GM23338 (cell line): ENCODE measurements at regions not wholly inside any gene's neighbourhood (a gene's known extent, or its start where the extent isn't known, plus 50 kb on each side); places are given as distances from the start of the nearest gene placed in this dataset.

ENCODE experiments used
- ATAC-seq: fragments of 200-7000 bp; cut with Tn5 transposase; 3 replicates; pipeline ENCODE4 v1.9.1; 2020
- DNase-seq: peaks from one replicate; pipeline ENCODE4 v3.0.0-alpha.2; 2015; ENCODE audit warnings: low spot score
- H2AFZ ChIP-seq: fragments of 200-600 bp; sonication (generic); 2 replicates; pipeline ENCODE4 v1.8.0; 2016; ENCODE audit warnings: antibody characterized with exemption, mild to moderate bottlenecking, moderate library complexity
- H3F3A ChIP-seq: fragments of 200-600 bp; sonication (generic); replicated peaks from 2 replicates; pipeline ENCODE4 v1.8.0; 2017; ENCODE audit warnings: antibody characterized with exemption, mixed run types, low read depth
- H3K27ac ChIP-seq: fragments of 200-600 bp; sonication (generic); 2 replicates; pipeline ENCODE4 v1.6.1; 2016; ENCODE audit warnings: low read depth
- H3K27me3 ChIP-seq: fragments of 200-600 bp; sonication (generic); 2 replicates; pipeline ENCODE4 v1.8.0; 2016; ENCODE audit warnings: mild to moderate bottlenecking, mixed run types, moderate library complexity; ENCODE audit not compliant: insufficient read depth
- H3K36me3 ChIP-seq: fragments of 200-600 bp; sonication (generic); 2 replicates; pipeline ENCODE4 v1.8.0; 2016; ENCODE audit warnings: mild to moderate bottlenecking; ENCODE audit not compliant: insufficient read depth
- H3K4me1 ChIP-seq: fragments of 200-600 bp; sonication (generic); 2 replicates; pipeline ENCODE4 v1.8.0; 2016; ENCODE audit warnings: mild to moderate bottlenecking, moderate library complexity; ENCODE audit not compliant: insufficient read depth
- H3K4me2 ChIP-seq: fragments of 200-600 bp; sonication (generic); 2 replicates; pipeline ENCODE4 v1.7.1; 2017; ENCODE audit warnings: mixed run types
- H3K4me3 ChIP-seq: fragments of 200-600 bp; sonication (generic); 2 replicates; pipeline ENCODE4 v1.6.1; 2016; ENCODE audit warnings: mixed run types
- H3K79me2 ChIP-seq: fragments of 200-600 bp; sonication (generic); replicated peaks from 2 replicates; pipeline ENCODE4 v1.8.0; 2017; ENCODE audit warnings: mild to moderate bottlenecking; ENCODE audit not compliant: insufficient read depth
- H3K9me2 ChIP-seq: fragments of 200-600 bp; sonication (generic); 2 replicates; pipeline ENCODE4 v1.8.0; 2017; ENCODE audit not compliant: insufficient read depth
- H4K20me1 ChIP-seq: fragments of 200-600 bp; sonication (generic); replicated peaks from 2 replicates; pipeline ENCODE4 v1.8.0; 2017; ENCODE audit warnings: mild to moderate bottlenecking; ENCODE audit not compliant: insufficient read depth
- H3K27ac Mint-ChIP-seq: 2 replicates; pipeline ENCODE4 v1.8.0; 2020; ENCODE audit warnings: inconsistent platforms, mild to moderate bottlenecking, moderate library complexity, mixed read lengths
- H3K27me3 Mint-ChIP-seq: 3 replicates; pipeline ENCODE4 v1.8.0; 2022; ENCODE audit warnings: low read depth, mild to moderate bottlenecking, moderate library complexity, mixed read lengths, inconsistent platforms; ENCODE audit not compliant: insufficient read depth, poor library complexity
- H3K36me3 Mint-ChIP-seq: 3 replicates; pipeline ENCODE4 v1.8.0; 2021; ENCODE audit warnings: low read depth, mild to moderate bottlenecking, inconsistent platforms, moderate library complexity, mixed read lengths
- H3K4me1 Mint-ChIP-seq: 3 replicates; pipeline ENCODE4 v1.8.0; 2020; ENCODE audit warnings: mild to moderate bottlenecking, inconsistent platforms, mixed read lengths
- H3K4me3 Mint-ChIP-seq: 3 replicates; pipeline ENCODE4 v1.8.0; 2021; ENCODE audit warnings: moderate library complexity, mild to moderate bottlenecking, inconsistent platforms, mixed read lengths
- H3K9me3 Mint-ChIP-seq: 3 replicates; pipeline ENCODE4 v1.8.0; 2020; ENCODE audit warnings: moderate library complexity, mild to moderate bottlenecking, inconsistent platforms, mixed read lengths
- CREB1 ChIP-seq: fragments of 250-450 bp; sonication (Bioruptor Pico); IDR thresholded peaks from 2 replicates; pipeline ENCODE4 v1.5.0; 2020; ENCODE audit warnings: low read depth, mild to moderate bottlenecking, moderate library complexity
- EZH2phosphoT487 ChIP-seq: fragments of 200-600 bp; sonication (generic); IDR thresholded peaks from one replicate; pipeline ENCODE4 v1.8.1; 2018; ENCODE audit warnings: antibody characterized with exemption; ENCODE audit not compliant: unreplicated experiment
- JUNB ChIP-seq: IDR thresholded peaks from one replicate; pipeline ENCODE4 v1.6.1; 2016; ENCODE audit warnings: antibody characterized with exemption; ENCODE audit not compliant: unreplicated experiment
- NANOG ChIP-seq: IDR thresholded peaks from 2 replicates; pipeline ENCODE4 v1.6.1; 2016; ENCODE audit warnings: antibody characterized with exemption, borderline replicate concordance
- POLR2AphosphoS5 ChIP-seq: IDR thresholded peaks from 2 replicates; pipeline ENCODE4 v1.6.1; 2016; ENCODE audit warnings: antibody characterized with exemption, low read depth
- STAT1 ChIP-seq: IDR thresholded peaks from one replicate; pipeline ENCODE4 v1.6.1; 2016; ENCODE audit warnings: antibody characterized with exemption; ENCODE audit not compliant: unreplicated experiment
- ZNF114 ChIP-seq: fragments of 250-450 bp; sonication (Bioruptor Pico); IDR thresholded peaks from 2 replicates; pipeline ENCODE4 v1.5.0; 2020; ENCODE audit warnings: mild to moderate bottlenecking, moderate library complexity
- TF ChIP-seq, protein P1 (sequence below), 2 experiments: fragments of 200-600 bp in 1 of 2; sonication (generic) in 1 of 2; conservative IDR thresholded peaks; 2 replicates each; pipeline versions ENCODE4 v1.5.1 to v1.6.1; 2016 to 2017; ENCODE audit warnings: antibody characterized with exemption in 2 of 2, low read depth in 2 of 2, mild to moderate bottlenecking in 2 of 2, moderate library complexity in 1 of 2
- TF ChIP-seq, protein P2 (sequence below): IDR thresholded peaks from 2 replicates; pipeline ENCODE4 v1.6.1; 2016; ENCODE audit warnings: antibody characterized with exemption
- TF ChIP-seq, protein P3 (sequence below): IDR thresholded peaks from one replicate; pipeline ENCODE4 v1.6.1; 2018; ENCODE audit warnings: antibody characterized with exemption; ENCODE audit not compliant: unreplicated experiment
- TF ChIP-seq, protein P4 (sequence below): fragments of 250-450 bp; sonication (Bioruptor Pico); IDR thresholded peaks from 2 replicates; pipeline ENCODE4 v1.5.0; 2020; ENCODE audit warnings: mild to moderate bottlenecking, moderate library complexity

DNA sequence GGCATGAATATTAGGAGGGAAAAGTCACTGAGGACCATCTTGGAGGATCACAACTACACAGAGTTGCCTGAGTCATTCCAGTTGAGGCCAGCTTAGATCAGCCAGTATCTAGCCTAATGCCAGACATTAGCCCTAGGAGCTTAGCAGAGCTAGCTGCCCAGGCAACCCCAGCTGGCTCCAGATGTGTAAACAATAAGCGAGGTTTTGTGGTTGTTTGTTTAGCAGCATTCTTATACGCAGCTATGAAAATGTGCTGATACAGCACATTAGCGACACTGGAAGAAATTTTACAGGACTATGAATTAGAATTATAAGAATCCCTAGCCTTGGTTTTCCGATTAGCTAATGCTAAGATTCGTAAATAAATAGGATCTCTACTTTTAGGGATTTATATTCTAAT lies 59.3 kb downstream of the BTBD3 start:
- Histone ChIP-seq H3K4me2 (no peak overlapping the region), H3K9me2 (peaks cover 42% of the 10 kb centered on the region), H3K4me3 (no peak overlapping the region), H3K79me2 (no peaks in the 10 kb centered on the region), H3K36me3 (no peaks in the 10 kb centered on the region), H4K20me1 (no peaks in the 10 kb centered on the region), H3K4me1 (peaks cover 21% of the 10 kb centered on the region), H3K27ac (no peak overlapping the region), H3F3A (no peaks in the 10 kb centered on the region), H2AFZ (no peak overlapping the region), H3K27me3 (no peaks in the 10 kb centered on the region)
- H3K27ac Mint-ChIP-seq = no peak overlapping the region
- peaks cover 21% of the 10 kb centered on the region for H3K4me1 Mint-ChIP-seq
- peaks cover 7% of the 10 kb centered on the region; the same call in 1 of the 3 replicates for H3K9me3 Mint-ChIP-seq
- DNase-seq = no peak
- no peak overlapping the region for H3K4me3 Mint-ChIP-seq
- no peak for ATAC-seq
- H3K36me3 Mint-ChIP-seq = no peaks in the 10 kb centered on the region
- H3K27me3 Mint-ChIP-seq = no peaks in the 10 kb centered on the region
- TF ChIP-seq NANOG (no peak), ZNF114 (CRISPR knock-in tag) (no peak), EZH2phosphoT487 (no peak), CREB1 (CRISPR knock-in tag) (no peak), POLR2AphosphoS5 (no peak), JUNB (no peak), STAT1 (no peak)
- TF ChIP-seq, protein P1, sequence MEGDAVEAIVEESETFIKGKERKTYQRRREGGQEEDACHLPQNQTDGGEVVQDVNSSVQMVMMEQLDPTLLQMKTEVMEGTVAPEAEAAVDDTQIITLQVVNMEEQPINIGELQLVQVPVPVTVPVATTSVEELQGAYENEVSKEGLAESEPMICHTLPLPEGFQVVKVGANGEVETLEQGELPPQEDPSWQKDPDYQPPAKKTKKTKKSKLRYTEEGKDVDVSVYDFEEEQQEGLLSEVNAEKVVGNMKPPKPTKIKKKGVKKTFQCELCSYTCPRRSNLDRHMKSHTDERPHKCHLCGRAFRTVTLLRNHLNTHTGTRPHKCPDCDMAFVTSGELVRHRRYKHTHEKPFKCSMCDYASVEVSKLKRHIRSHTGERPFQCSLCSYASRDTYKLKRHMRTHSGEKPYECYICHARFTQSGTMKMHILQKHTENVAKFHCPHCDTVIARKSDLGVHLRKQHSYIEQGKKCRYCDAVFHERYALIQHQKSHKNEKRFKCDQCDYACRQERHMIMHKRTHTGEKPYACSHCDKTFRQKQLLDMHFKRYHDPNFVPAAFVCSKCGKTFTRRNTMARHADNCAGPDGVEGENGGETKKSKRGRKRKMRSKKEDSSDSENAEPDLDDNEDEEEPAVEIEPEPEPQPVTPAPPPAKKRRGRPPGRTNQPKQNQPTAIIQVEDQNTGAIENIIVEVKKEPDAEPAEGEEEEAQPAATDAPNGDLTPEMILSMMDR (conservative IDR thresholded peaks at IDR 0.05; ENCODE audit: low read depth in 2 of 2) = no peak
- TF ChIP-seq, protein P2, sequence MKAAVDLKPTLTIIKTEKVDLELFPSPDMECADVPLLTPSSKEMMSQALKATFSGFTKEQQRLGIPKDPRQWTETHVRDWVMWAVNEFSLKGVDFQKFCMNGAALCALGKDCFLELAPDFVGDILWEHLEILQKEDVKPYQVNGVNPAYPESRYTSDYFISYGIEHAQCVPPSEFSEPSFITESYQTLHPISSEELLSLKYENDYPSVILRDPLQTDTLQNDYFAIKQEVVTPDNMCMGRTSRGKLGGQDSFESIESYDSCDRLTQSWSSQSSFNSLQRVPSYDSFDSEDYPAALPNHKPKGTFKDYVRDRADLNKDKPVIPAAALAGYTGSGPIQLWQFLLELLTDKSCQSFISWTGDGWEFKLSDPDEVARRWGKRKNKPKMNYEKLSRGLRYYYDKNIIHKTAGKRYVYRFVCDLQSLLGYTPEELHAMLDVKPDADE = no peak
- TF ChIP-seq, protein P3, sequence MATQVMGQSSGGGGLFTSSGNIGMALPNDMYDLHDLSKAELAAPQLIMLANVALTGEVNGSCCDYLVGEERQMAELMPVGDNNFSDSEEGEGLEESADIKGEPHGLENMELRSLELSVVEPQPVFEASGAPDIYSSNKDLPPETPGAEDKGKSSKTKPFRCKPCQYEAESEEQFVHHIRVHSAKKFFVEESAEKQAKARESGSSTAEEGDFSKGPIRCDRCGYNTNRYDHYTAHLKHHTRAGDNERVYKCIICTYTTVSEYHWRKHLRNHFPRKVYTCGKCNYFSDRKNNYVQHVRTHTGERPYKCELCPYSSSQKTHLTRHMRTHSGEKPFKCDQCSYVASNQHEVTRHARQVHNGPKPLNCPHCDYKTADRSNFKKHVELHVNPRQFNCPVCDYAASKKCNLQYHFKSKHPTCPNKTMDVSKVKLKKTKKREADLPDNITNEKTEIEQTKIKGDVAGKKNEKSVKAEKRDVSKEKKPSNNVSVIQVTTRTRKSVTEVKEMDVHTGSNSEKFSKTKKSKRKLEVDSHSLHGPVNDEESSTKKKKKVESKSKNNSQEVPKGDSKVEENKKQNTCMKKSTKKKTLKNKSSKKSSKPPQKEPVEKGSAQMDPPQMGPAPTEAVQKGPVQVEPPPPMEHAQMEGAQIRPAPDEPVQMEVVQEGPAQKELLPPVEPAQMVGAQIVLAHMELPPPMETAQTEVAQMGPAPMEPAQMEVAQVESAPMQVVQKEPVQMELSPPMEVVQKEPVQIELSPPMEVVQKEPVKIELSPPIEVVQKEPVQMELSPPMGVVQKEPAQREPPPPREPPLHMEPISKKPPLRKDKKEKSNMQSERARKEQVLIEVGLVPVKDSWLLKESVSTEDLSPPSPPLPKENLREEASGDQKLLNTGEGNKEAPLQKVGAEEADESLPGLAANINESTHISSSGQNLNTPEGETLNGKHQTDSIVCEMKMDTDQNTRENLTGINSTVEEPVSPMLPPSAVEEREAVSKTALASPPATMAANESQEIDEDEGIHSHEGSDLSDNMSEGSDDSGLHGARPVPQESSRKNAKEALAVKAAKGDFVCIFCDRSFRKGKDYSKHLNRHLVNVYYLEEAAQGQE = no peak
- TF ChIP-seq, protein P4, sequence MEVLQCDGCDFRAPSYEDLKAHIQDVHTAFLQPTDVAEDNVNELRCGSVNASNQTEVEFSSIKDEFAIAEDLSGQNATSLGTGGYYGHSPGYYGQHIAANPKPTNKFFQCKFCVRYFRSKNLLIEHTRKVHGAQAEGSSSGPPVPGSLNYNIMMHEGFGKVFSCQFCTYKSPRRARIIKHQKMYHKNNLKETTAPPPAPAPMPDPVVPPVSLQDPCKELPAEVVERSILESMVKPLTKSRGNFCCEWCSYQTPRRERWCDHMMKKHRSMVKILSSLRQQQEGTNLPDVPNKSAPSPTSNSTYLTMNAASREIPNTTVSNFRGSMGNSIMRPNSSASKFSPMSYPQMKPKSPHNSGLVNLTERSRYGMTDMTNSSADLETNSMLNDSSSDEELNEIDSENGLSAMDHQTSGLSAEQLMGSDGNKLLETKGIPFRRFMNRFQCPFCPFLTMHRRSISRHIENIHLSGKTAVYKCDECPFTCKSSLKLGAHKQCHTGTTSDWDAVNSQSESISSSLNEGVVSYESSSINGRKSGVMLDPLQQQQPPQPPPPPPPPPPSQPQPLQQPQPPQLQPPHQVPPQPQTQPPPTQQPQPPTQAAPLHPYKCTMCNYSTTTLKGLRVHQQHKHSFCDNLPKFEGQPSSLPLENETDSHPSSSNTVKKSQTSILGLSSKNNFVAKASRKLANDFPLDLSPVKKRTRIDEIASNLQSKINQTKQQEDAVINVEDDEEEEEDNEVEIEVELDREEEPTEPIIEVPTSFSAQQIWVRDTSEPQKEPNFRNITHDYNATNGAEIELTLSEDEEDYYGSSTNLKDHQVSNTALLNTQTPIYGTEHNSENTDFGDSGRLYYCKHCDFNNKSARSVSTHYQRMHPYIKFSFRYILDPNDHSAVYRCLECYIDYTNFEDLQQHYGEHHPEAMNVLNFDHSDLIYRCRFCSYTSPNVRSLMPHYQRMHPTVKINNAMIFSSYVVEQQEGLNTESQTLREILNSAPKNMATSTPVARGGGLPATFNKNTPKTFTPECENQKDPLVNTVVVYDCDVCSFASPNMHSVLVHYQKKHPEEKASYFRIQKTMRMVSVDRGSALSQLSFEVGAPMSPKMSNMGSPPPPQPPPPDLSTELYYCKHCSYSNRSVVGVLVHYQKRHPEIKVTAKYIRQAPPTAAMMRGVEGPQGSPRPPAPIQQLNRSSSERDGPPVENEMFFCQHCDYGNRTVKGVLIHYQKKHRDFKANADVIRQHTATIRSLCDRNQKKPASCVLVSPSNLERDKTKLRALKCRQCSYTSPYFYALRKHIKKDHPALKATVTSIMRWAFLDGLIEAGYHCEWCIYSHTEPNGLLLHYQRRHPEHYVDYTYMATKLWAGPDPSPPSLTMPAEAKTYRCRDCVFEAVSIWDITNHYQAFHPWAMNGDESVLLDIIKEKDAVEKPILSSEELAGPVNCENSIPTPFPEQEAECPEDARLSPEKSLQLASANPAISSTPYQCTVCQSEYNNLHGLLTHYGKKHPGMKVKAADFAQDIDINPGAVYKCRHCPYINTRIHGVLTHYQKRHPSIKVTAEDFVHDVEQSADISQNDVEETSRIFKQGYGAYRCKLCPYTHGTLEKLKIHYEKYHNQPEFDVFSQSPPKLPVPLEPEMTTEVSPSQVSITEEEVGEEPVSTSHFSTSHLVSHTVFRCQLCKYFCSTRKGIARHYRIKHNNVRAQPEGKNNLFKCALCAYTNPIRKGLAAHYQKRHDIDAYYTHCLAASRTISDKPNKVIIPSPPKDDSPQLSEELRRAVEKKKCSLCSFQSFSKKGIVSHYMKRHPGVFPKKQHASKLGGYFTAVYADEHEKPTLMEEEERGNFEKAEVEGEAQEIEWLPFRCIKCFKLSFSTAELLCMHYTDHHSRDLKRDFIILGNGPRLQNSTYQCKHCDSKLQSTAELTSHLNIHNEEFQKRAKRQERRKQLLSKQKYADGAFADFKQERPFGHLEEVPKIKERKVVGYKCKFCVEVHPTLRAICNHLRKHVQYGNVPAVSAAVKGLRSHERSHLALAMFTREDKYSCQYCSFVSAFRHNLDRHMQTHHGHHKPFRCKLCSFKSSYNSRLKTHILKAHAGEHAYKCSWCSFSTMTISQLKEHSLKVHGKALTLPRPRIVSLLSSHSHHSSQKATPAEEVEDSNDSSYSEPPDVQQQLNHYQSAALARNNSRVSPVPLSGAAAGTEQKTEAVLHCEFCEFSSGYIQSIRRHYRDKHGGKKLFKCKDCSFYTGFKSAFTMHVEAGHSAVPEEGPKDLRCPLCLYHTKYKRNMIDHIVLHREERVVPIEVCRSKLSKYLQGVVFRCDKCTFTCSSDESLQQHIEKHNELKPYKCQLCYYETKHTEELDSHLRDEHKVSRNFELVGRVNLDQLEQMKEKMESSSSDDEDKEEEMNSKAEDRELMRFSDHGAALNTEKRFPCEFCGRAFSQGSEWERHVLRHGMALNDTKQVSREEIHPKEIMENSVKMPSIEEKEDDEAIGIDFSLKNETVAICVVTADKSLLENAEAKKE = no peak
